HTR-8/SVneo (cell line): ENCODE measurements at regions not wholly inside any gene's neighbourhood (a gene's known extent, or its start where the extent isn't known, plus 50 kb on each side); places are given as distances from the start of the nearest gene placed in this dataset.

Experiments used
- DNase-seq: peaks from one replicate; pipeline ENCODE4 v3.0.0; 2011; ENCODE audit warnings: low spot score, mixed read lengths; ENCODE audit not compliant: insufficient read length
- FAIRE-seq: peaks from 2 replicates; lab custom pipeline; 2011; peaks lifted over from hg19 to GRCh38; lab: Jason Lieb, UNC

GRCh38 chr2:188159484-188159883 lies 132.2 kb upstream of the GULP1 start:
- no peak for DNase-seq
- FAIRE-seq, result no peak

- FAIRE-seq (no peak), DNase-seq (no peak)
Observed at GRCh38 chr2:188170356-188170755, 121.3 kb upstream of the GULP1 start.

- no peak for FAIRE-seq
Observed at GRCh38 chr2:188176620-188177019, 115.1 kb upstream of the GULP1 start.

GRCh38 chr2:188181067-188181838 lies 110.4 kb upstream of the GULP1 start:
- DNase-seq, result no peak
- no peak for FAIRE-seq

More at GRCh38 chr2:188176620-188177019, 115.1 kb upstream of the GULP1 start:
- no peak for DNase-seq

- no peak for FAIRE-seq
- DNase-seq, result no peak
Observed at GRCh38 chr2:188181884-188182283, 109.8 kb upstream of the GULP1 start.

- no peak for FAIRE-seq
- no peak for DNase-seq
Observed at GRCh38 chr2:188187726-188188125, 103.9 kb upstream of the GULP1 start.

GRCh38 chr2:188189356-188189755 lies 102.3 kb upstream of the GULP1 start:
- peak; percentile 9 for FAIRE-seq

GRCh38 chr2:188193230-188193629 lies 98.4 kb upstream of the GULP1 start:
- peak; percentile 84 for FAIRE-seq

More at GRCh38 chr2:188189356-188189755, 102.3 kb upstream of the GULP1 start:
- DNase-seq, result no peak

GRCh38 chr2:188196343-188197008 lies 95.2 kb upstream of the GULP1 start:
- DNase-seq (no peak), FAIRE-seq (no peak)

More at GRCh38 chr2:188193230-188193629, 98.4 kb upstream of the GULP1 start:
- DNase-seq, result no peak

GRCh38 chr2:188199716-188200128 lies 92.0 kb upstream of the GULP1 start:
- DNase-seq (peak; percentile 81), FAIRE-seq (peak; percentile 74)

- DNase-seq (no peak), FAIRE-seq (peak; percentile 48)
Observed at GRCh38 chr2:188201639-188202038, 90.0 kb upstream of the GULP1 start.

- no peak for DNase-seq
- FAIRE-seq, result no peak
Observed at GRCh38 chr2:188202777-188203176, 88.9 kb upstream of the GULP1 start.

GRCh38 chr2:188203776-188204175 lies 87.9 kb upstream of the GULP1 start:
- no peak for FAIRE-seq
- no peak for DNase-seq

- FAIRE-seq (no peak), DNase-seq (no peak)
Observed at GRCh38 chr2:188204824-188205223, 86.8 kb upstream of the GULP1 start.

- DNase-seq (no peak), FAIRE-seq (peak; percentile 33)
Observed at GRCh38 chr2:188207554-188207953, 84.1 kb upstream of the GULP1 start.

GRCh38 chr2:188209218-188209617 lies 82.5 kb upstream of the GULP1 start:
- no peak for DNase-seq
- FAIRE-seq, result no peak

GRCh38 chr2:188217264-188217663 lies 74.4 kb upstream of the GULP1 start:
- no peak for DNase-seq
- no peak for FAIRE-seq

- no peak for DNase-seq
- no peak for FAIRE-seq
Observed at GRCh38 chr2:188219541-188219940, 72.1 kb upstream of the GULP1 start.

GRCh38 chr2:188220535-188220934 lies 71.1 kb upstream of the GULP1 start:
- no peak for DNase-seq
- no peak for FAIRE-seq

GRCh38 chr2:188227713-188228112 lies 64.0 kb upstream of the GULP1 start:
- FAIRE-seq (peak; percentile 72), DNase-seq (no peak)

- DNase-seq (no peak), FAIRE-seq (no peak)
Observed at GRCh38 chr2:188235364-188235763, 56.3 kb upstream of the GULP1 start.
